NCI-H2196 (cell line): ENCODE measurements at regions not wholly inside any gene's neighbourhood (a gene's known extent, or its start where the extent isn't known, plus 50 kb on each side); places are given as distances from the start of the nearest gene placed in this dataset.
"Not testable (repeated sequence)": the region's sequence is repeated elsewhere in the genome, so short reads cannot be mapped to it uniquely, and the experiment has no call there.

Source experiments
- DNase-seq: peaks from one replicate; lab custom pipeline; 2025; ENCODE audit not compliant: unreplicated experiment; lab: John Stamatoyannopoulos, UW

DNA sequence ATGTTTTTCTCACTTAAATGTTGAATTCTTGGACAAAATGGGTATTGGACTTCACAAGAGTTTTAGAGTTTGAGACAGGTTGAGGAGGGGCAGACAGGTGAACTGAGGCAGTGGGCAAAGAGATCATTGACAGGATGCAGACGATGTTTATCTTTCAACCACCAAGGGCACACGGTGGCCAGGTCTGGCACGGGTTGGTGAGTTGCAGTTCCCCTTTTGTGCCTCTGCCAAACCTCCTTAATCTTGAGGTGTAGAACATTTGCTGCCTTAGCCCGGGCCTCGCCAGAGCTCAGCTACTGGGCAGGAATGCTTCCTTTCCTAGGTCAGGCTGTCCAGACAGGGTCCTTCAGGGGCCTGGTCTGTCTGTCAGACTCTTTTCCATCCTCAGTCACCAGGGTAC, 567.4 kb upstream of the SOX9 start:
- DNase-seq = no peak

DNA sequence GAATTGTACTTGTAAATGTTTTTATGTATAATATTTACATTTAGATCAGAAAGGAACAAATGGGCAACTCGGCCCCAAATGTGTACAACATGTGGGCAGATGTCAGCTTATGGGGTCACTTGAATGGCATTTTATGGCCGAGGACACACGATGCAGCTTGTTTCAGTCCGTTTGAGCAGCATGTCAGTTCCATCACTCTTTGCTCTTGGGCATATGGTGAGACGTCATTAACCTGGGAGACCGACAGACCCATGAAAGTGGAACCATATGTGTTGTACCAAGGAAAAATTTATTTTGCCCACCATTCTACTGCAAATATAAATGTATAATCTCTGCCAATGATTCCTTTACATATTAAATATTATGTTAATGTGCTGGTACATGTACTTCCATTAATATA, 561.9 kb upstream of the SOX9 start:
- DNase-seq = no peak

DNA sequence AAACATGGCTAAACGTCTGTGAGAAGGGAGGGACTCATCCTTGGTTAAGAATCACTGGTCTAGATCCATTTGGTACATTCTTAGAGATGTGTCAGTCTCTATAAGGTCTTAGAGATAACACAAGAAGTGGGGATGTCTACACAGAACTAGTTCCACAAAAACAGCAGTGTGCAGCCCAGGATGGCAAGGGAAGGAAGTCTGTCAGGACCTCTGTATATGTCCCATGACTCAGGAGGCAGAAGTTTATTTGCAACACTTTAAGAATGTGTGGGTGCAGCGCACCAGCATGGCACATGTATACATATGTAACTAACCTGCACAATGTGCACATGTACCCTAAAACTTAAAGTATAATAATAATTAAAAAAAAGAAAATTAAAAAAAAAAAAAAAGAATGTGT, 548.5 kb upstream of the SOX9 start:
- no peak for DNase-seq

DNA sequence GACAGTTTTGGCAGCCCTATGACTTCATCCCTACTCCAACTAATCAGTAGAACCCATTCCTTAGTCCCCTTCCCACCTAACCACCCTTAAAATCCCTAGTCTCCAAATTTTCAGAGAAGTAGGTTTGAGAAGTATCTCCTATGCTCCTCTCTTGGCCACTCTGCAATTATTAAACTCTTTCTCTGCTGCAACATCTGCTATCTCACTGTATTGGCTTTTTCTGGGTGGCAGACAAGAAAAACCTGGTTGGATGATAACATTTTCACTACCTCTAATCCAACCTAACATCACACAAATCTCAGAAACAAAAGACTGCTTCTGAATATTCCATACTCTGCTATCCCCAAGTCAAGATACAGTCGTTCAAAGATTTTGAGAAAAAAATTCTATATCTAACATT, 542.4 kb upstream of the SOX9 start:
- no peak for DNase-seq

DNA sequence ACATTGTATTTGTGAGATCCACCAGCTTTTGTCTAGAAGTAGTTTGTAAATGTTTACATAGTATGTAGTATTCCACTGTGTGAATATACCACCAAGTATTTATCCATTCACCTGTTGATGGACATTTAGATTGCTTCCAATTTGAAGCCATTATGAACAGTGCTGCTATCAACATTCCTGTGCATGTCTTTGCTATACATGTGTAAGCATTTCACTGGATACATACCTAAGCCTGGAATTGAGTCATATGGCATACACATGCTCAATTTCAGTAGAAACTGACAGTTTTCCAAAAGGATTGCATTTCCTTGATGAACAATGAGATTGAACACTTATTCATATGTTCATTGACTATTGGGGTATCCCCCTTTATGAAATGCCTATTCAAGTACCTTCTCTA, 540.6 kb upstream of the SOX9 start:
- DNase-seq = no peak

DNA sequence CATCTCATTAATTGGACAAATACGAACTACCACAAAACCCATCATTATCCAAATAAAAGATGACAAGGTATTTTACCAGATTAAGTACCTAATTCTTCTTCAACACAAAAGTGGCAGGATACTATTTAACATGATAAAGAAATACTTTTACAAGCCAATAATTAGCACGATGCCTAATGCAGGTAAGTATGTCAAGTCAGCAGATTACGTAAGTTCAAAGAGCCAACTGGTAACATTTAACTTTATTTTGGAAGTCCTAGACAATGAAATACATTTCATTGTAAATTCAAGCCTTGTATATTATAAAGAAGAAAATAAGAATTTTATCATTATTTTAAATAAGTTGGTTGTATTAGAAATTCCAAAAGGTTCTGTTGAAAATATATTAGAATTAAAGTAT, 535.3 kb upstream of the SOX9 start:
- DNase-seq = no peak

DNA sequence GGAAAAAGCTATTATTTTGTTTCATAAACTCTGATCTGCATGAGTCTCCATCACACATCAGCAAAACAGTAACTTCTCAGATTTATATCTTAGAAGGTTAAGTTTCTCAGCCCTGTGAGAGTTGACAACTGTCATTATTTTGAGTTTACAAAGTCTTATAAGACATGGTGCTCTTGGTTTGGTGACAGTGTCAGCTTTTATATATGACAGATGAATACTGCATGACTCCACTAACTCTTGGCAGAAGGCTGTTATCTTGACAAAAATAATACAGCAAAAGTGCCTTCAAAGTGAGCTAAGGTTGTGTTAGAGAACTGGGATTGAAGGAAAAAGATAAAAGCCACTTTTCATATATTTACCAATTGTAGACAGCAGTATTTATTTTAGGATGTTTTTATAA, 528.4 kb upstream of the SOX9 start:
- DNase-seq = no peak

DNA sequence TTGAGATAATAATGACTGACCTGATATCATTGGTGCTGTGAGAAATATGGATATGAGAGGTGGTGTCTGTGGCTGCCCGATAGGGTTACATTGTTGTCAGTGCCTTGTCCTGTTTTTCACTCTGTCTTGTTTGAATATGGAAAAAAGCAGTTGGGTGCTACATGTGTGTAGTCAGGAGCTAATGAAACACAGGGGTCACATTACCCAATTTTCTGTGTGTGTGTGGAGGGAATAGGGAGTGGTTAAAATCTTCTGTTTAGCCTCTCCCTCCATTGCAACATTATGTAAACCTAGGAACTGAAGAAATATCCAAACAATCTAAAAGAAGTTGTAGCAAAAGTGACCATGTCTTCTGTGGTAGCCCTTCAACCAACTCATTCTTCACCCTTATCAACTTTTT, 527.7 kb upstream of the SOX9 start:
- no peak for DNase-seq

DNA sequence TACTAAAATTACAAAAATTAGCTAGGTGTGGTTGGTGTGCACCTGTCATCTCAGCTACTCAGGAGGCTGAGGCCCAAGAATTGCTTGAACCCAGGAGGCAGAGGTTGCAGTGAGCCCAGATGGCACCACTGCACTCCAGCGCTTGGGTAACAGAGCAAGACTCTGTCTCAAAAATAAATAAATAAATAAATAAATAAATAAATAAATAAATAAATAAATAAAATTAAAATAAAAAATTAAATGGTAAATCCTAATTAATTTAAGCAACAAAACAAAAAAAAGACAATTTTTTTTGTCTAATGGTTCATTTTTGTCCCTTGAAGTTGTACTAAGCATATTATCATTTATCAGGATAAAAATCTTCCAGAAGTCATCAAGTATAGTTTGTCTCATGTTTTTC, 521.2 kb upstream of the SOX9 start:
- DNase-seq = not testable (repeated sequence)

DNA sequence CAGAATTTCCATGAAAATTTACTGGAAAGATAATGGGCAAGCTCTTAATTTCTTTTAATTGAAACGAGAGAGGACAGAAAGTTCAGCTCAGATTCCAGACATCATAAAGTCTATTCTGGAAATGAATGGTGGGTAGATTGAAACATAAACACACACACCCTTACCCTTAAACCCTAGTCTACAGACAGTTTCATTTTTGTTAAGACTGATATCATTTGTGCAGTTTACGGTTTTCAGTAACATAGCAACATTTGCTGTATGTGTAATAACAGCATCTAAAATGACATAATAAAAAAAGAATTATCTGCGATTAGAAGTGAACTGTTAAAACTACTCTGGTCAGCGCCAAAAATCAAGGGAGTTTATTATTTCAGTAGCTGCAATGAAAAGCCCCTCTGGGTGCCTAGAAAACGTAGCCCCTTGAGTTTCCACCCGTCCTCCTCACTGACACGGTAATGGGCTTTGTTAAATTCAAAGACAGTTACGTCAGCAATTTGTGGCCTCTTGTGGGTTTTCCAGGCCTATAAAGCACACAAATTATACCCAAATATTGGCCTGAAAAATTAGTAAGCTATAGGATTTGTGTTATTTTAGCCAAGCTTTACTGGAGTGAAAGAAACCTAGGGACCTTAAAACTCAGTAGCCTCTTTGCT, 520.6 kb upstream of the SOX9 start:
- DNase-seq = no peak

DNA sequence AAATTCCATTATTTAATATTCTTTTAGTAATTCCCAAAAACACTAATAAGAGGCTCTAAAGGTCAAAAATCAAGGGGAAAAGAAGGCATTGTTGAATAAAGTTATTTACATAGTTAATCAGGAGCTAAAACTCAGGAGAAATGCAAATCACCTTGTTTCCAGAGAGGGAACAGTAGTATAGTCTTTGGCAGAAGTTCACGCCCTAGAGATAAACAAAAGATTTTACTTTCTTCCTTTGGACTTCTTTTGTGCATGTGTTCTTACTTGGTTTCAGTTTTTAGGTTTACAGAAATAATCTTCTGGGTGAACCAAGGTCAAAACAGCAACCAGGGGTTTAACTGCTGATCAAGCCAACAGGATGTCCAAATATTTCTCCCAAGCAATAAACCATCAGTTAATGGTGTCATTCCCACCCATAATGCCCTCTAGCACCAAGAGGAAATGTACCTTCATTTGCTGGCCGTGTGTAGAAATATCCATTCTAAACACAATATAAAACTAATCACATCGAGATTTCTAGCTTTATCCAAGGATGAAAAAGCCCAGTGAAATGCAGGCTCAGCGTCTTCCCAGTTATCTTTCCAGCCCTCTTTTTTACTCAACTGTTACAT, 518.8 kb upstream of the SOX9 start:
- no peak for DNase-seq

DNA sequence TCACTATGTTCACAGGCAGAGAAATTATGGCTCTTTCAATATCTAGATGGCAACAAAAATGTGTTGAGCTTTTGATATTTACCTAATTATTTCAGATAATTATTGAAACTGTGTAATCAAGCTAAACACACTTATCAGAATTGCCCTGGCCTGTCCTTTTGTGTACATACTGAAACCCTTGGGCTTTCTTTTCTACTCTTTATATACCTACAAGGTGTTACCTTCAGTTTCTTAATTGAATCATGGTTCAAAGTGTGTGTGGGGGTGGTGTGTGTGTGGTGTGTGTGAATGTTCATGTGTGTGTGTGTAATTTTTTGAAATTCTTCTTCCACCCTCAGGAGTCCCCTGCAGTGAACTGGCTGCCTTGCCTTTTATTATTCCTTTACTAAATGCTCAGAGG, 506.8 kb upstream of the SOX9 start:
- DNase-seq = no peak

DNA sequence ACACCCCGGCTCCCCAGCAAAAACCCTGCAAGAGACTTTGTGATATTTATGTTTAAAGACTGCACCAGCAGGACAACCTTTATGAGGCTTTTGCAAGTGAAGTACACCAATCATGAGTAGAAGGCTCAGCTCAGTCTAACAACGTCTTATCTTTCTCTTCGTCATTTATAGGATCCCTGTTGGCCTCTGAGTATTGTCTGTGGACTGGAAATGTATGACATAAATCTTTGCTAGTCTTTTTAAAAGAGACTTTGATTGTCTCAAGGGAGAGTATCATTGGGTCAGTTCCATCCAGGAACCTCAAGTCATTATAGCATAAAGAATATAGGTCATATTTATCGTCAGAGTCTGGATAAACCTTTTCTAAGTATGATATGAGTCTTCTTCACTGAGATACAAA, 505.0 kb upstream of the SOX9 start:
- no peak for DNase-seq

DNA sequence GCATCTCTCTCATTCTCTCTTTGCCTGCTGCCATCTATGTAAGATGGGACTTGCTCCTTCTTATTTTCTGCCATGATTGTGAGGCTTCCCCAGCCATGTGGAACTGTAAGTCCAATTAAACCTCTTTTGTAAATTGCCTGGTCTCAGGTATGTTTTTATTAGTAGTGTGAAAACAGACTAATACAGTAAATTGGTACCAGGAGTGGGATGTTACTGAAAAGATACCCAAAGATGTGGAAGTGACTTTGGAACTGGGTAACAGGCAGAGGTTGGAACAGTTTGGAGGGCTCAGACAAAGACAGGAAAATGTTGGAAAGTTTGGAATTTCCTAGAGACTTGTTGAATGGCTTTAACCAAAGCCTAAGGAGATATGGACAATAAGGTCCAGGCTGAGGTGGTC, 503.1 kb upstream of the SOX9 start:
- not testable (repeated sequence) for DNase-seq

DNA sequence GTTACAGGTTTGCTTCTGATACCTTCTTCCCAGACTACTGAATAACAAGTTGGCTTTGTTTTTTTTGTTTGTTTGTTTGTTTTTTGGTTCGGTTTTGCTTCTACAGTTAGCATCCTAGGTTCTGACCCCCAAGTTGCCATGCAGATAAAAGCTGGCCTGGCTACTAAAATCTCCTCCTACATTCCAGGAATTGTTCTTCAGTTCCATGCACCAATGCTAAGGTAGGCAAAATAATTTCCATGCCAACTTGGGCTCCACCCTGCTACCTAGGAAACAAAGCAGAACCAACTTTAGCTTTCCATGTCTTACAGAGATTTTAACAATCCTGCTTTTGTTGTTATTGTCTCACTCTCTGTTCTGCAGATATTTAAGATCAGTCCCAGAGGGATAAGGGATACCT, 495.5 kb upstream of the SOX9 start:
- no peak for DNase-seq

DNA sequence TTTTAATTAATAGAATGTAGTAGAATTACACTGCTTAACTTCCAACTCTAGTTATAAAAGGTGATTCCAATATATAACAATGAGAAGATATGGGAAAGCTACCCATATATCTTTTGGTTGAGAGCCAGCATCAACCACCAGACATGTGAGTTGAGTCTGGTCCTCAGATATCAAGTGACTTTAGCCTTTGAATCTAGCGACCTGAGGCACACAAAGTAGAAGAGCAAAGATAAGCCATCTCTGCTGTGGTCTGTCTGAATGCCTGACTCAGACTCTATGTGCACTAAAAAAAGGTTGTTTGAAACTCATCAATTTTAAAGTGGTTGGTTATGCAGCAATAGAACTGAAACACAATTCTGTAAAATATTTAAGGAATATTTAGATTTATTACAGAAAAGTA, 492.5 kb upstream of the SOX9 start:
- DNase-seq = peak; percentile 36

DNA sequence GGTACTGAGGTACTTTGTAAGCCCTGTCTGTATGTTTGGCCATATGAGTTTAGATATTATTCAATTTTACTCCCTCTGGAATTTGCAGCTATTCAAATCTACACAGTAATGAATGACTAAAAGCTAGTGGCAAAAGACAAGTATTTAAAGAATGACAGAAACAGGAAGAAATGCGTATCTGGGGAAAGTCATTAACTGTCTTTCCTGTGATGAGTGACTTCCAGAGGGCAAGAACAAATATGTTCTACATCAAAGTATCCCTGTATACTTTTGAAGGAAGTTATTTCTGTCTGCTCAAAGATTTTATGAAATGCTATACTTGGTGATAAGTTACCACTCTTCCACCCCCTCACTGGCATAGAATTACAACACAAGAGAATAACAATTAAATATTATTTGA, 489.3 kb upstream of the SOX9 start:
- no peak for DNase-seq

DNA sequence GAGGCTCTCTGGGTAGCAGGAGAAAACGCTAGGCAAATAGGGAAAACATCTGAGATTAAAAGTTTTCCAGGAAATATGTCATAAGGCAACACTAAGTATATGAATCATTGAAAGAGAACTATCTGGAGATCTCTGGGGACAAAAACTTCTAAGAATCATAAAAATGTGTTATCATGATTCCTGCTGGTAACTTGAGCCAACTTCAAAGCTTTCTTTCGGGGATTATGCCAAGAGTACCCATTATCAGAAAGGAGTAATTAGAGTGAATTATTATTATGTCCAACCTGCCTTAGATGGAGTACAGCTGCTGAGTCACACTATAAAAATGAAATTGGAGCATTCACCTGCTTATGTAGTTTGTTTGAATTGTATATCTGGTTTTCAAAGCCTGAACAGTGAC, 488.5 kb upstream of the SOX9 start:
- peak; percentile 56 for DNase-seq

DNA sequence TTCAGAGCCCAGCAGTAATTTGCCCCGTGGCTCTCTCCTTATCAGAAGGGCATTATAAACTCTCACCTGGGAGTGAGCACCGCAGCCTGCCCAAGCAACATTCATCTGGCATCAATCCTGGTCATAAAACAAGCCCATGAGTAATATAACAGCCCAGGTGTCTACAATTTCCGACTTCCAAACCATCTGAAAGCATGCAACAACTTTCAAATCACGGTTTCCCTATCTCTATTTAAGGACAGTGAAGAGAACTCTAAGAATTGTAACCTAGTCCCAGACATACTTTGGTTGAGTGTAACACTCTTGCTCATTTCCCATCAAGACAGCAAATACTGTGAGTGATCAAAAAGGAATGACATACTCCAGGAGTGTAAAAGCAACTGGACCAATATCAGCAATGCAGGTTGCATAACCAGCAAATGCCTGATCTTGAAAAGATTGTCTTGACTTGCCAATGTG, 487.4 kb upstream of the SOX9 start:
- DNase-seq = no peak

DNA sequence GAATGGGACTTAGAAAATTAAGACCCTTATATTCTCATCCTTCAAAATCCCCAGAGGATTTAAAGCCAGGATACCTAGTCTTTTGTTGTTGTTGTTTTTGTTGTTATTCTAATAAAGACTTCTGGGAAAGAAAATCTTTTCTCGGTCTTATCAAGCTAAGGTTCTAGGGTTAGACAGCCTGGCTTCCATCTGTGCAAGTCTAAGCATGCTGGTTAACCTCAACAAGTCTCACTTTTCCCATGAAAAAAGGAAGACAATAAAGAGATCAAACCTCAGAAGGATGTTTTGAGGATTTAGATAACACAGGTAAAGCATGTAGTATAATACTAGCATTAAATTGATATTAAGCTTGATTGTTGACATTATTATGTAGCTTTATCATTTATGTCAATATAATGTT, 486.4 kb upstream of the SOX9 start:
- no peak for DNase-seq

DNA sequence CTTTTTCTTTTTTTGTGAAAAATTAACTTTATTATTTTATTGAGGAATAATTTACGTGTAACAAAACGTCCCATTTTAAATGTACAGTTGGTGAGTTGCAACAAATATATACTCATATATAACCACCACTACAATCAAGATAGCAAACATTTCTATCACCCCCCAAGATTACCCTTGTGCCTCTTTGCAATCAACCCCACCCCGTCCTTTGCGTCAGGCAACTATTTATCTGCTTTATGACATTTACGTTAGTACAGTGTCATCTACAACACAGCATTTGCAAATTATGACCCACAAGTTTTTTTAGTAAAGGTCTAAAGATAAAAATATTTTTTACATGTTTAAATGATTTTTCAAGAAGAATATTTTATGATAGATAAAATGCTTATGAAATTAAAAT, 485.6 kb upstream of the SOX9 start:
- no peak for DNase-seq

DNA sequence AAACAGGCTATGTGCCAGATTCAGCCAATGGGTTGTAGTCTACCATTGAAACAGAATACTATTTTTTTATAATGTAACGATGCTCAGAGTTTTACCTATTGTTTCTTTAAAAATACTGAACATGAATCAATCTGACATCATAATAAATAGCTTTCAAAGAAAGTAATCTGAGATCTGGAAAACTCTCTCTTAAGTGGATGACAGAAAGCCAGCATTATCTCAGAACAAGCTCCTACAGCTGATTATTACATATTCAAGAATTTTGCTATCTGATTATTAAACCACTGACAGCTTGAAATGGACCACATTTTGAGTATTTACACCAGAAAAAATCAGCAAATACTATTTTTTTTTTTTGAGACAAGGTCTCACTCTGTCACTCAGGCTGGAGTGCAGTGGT, 484.2 kb upstream of the SOX9 start:
- no peak for DNase-seq

DNA sequence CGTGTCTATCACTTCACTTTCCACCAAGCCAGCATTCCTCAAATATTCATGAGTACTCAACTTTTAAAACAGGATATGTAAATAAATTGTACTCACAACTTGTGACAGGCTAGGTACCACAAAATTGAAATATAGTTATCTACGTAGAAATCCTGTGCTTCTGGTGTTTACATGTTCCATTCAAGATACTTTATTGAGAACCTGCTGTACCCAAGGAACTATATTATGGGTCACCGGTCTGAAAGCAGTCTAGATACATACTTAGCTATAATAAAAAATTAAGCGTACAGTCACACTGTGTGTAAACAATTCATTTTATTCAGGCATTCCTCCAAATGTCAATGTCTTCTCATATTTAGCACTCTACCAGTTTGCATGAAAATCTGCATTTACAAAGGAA, 482.2 kb upstream of the SOX9 start:
- DNase-seq = no peak
